ENCODE measurements at regions not wholly inside any gene's neighbourhood (a gene's known extent, or its start where the extent isn't known, plus 50 kb on each side); places are given as distances from the start of the nearest gene placed in this dataset.
"Not testable (repeated sequence)": the region's sequence is repeated elsewhere in the genome, so short reads cannot be mapped to it uniquely, and the experiment has no call there.

DNA sequence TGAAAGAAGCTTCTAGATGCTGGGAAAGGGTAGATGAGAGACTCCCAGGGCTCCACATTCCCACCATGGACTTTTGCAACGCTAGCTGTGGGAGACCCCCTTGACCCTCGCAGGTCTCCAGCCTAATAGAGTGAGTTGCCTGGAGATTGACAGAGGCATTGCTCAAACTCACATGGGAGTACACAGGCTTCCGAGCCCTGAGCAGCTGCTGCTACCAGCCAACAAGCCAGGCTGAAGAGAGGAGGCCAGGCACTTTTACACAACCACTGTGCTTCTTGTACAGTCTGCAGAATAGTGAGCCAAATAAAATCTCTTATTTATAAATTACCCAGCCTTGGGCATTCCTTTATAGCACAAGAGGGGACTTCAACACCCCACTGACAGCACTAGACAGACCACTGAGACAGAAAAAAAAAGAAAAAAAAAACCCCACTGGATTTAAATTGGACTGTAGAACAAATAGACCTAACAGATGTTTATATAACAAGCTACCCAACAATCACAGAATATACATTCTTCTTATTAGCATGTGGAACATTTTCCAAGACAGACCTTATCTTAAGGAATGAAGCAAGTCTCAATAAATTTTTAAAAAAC, 146.2 kb downstream of the ZFAND4 start:
- in situ Hi-C loops (cut with MboI; ENCODE audit: low sequenced_read_pairs) = loop anchor here (25.0 kb wide), 1 partner anchor 111 kb away; no protein-coding TSS in a partner anchor

DNA sequence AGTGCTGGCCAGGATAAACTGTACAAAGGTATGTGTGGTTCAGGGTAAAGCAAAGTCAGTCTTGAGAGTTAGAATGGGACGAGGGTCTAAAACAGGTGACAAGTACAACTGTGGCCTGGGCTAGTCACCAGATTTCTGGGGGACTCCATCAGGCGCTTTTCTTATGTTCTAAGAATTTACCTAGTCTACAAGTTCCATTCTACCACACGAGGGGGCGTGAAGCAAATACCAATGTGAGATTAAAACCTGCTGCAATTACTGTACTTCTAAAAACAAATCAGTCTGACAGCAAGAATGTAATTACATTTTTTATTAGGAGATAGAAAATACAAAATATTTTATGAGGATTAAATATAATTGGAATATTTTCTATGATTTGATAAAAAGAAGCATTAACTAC, 146.5 kb downstream of the ALOX5 start:
- in situ Hi-C loops (cut with MboI; ENCODE audit: low sequenced_read_pairs) = no loop called here

DNA sequence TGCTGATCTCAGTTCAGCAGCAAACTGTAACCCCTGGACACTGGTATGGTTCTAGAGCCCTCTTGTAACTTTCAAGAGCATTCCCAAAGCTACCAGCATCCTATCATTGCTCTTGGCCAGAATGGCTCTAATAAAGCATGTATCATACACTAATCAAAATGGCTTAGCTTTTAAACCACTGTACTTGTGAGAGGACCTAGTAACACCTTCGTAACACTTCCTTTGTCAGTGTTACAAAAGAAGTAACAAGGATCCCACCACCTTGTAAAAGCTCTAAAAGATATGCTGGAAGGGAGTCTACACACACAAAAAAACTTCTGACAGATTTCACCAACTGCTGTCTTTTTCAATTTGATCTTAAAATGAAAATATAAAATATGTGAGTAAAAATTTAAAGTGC, 144.7 kb downstream of the ALOX5 start:
- in situ Hi-C loops (cut with MboI; ENCODE audit: low sequenced_read_pairs) = no loop called here

DNA sequence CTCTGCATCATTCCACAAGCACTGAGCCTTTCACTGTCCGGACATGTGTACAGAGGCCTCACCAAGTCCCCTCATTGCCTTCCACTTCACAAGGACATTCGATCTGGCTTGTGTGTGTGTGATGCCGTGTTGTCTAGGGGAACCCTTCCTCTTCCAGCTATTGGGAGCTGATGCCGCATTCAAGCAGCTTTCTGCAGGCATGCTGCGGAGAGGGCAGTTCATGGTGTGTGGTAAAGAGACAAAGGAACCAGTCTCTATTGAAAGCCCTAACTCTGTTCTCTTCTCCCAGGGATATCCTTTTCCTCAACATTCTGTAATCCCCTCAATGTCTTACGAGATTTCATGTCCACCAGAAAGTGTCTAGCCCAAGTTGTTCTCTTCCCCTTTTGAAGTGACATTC, 141.6 kb downstream of the ALOX5 start:
- in situ Hi-C loops (cut with MboI; ENCODE audit: low sequenced_read_pairs) = no loop called here

DNA sequence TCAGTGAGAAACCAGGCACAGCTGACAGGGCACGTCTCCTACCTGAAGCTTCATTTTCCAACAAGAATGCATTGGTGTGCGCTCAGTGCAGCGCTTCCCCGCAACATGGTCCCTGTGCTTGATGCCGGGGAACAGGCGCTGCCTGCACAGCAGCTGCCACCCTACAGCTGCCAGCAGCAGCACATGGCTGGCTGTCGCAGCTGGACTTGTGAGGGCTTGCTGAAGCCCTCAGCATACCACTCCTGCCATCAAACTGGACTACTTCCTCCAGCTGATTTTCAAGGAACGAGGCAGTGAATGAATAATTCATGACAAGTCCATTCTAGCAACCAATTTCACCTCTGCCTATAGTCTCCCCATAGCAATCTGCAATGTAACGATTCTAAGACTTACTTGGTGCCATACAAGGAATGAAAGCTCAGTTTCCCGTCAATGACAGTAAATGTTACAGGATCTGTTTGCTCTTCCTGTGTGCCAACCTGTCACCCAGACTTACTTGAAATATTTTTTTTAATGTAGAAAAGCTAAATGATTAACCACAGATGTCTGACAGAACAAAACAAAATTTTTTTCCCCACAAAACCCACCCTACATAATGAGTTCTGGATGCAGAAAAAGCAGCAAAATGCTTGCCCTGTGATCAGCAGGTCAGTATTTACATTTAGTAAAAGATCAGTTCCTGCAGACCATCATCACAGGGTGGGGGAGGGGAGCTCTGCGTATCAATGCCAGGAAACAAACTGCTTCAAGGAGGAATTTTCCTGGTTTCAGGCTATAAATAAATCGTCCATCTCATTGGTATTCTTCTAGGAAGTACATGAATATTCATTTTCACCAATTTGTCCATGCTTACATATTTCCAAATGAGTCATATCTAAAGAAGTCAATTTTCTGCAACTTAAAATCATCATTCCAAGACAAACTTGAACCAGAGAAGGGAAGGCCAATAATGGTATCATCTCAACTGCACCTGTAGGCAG, 140.6 kb downstream of the ALOX5 start:
- in situ Hi-C loops (cut with MboI; ENCODE audit: low sequenced_read_pairs) = no loop called here

DNA sequence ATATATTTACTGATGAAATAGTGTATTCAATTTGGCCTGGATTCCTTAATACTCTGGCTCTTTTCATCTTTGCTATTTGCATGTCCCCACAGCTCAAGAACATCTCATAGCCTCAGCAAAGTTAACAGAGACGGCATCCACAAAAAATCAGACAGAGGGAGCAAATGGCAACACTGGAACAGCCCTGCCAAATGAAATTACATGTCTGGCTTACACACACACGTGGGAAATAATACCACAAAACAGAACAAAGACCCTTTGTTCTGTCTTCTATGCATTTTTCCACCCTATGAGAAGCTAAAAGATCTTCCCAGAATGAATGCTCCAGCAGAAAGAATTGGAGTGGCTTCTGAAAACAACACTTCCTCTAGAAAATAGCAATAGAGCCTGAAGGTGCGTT, 139.5 kb downstream of the ALOX5 start:
- in situ Hi-C loops (cut with MboI; ENCODE audit: low sequenced_read_pairs) = no loop called here

DNA sequence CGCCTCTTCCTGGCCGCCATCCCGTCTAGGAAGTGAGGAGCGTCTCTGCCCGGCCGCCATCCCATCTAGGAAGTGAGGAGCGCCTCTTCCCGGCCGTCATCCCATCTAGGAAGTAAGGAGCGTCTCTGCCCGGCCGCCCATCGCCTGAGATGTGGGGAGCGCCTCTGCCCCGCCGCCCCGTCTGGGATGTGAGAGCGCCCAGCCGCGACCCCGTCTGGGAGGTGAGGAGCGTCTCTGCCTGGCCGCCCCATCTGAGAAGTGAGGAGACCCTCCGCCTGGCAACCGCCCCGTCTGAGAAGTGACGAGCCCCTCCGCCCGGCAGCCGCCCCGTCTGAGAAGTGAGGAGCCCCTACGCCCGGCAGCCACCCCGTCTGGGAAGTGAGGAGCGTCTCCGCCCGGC, 137.9 kb downstream of the ALOX5 start:
- in situ Hi-C loops (cut with MboI; ENCODE audit: low sequenced_read_pairs) = not testable (repeated sequence)

DNA sequence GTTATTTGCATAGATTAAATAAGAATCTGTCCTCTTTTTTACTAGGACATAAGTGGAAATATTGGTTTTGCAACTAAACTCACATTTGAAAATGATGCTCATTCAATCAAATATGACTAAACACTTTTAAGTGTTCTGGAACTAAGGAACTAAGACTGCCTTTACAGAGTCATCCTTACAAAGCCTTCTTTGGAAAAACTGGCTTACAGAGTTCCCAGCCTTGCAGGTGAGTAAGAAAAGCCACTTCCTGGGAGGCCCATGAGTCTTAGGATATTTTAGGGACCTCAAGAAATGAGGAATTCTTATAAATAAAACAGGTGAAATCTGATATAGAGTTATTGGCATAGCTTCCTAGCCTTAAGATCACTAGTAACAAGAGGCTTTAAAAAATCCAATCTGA, 135.5 kb downstream of the ALOX5 start:
- in situ Hi-C loops (cut with MboI; ENCODE audit: low sequenced_read_pairs) = no loop called here

DNA sequence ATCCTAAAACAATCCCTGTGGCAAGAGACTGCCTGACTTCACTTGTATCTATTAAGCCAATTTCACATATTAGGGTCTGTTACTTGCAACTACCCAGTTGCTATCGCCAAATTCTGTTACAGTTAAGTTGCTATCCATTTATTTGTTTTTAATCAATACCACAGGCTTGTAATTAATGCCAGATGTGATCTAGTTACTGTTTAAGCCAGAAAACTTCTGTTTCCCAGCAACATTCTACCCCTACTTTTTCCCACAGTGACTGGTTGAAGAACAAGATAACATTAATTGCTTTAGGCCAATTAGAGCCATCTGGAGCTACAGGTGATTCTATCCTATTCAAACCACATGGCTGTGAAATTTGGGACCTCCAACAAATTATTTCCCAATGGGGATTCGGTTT, 131.3 kb downstream of the ALOX5 start:
- in situ Hi-C loops (cut with MboI; ENCODE audit: low sequenced_read_pairs) = no loop called here

DNA sequence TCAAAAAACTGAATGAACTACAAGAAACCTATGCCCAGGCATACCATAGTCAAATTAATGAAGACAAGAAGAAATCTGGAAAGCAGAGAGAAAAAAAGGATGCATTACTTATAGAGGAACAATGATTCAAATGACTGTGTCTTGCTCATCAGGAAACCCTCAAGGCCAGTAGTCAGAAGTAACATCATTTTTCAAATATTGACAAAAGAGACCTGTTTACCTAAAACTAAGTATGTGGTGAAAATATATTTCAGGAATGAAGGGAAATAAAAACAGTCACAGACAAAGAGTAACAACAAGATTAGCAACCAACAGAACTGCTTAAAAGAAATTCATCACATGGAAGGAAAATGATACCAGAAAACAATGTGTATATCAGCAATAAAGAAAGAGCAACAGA, 128.4 kb downstream of the ALOX5 start:
- in situ Hi-C loops (cut with MboI; ENCODE audit: low sequenced_read_pairs) = no loop called here

DNA sequence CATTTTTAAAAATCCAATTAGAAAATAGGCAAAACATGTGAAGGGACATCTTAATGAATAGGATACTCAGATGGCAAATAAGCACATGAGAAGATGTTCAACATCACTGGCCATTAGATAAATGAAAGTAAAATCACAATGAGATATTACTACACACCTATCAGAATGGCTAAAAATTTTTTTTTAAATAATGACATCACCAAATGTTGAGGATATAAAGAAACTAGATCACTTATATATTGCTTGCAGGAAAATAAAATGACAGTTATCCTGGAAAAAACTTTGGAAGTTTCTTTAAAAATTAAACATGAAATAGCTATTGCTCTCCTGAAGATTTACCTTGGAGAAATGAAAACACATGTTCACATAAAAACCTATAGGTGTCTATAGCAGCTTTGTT, 127.8 kb downstream of the ALOX5 start:
- in situ Hi-C loops (cut with MboI; ENCODE audit: low sequenced_read_pairs) = no loop called here

DNA sequence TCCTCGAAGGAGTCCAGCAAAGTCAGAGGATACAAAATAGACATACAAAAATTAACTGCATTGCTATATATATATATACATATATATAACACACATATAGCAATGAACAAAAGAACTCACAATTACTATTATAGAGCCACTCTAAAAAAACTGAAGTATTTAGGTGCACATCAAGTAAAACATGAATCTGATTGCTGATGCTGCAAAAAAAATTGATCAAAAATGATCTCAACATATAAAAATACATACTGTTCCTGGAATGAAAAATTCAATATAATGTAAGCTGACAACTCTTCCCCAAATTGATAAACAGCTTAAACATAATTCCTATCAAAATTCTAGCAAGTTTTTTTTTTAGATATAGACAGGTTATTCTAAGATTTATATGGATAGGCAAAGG, 126.8 kb downstream of the ALOX5 start:
- in situ Hi-C loops (cut with MboI; ENCODE audit: low sequenced_read_pairs) = no loop called here

DNA sequence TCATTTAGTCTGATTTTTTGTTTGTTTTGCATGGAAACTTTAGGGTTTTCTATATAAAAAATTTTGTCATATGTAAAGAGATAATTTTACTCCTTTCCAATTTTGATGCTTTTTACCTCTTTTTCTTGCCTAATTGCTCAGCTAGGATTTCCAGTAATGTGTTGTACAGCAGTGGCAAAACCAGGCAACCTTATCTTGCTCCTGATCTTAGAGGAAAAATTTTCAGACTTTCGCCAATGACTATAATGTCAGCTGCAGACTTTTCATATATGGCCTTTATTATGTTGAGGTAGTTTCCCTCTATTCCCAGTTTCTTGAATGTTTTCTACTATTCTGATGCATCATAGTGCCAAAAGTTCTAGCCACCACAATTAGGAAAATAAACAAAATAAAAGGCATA, 126.3 kb downstream of the ALOX5 start:
- in situ Hi-C loops (cut with MboI; ENCODE audit: low sequenced_read_pairs) = no loop called here

DNA sequence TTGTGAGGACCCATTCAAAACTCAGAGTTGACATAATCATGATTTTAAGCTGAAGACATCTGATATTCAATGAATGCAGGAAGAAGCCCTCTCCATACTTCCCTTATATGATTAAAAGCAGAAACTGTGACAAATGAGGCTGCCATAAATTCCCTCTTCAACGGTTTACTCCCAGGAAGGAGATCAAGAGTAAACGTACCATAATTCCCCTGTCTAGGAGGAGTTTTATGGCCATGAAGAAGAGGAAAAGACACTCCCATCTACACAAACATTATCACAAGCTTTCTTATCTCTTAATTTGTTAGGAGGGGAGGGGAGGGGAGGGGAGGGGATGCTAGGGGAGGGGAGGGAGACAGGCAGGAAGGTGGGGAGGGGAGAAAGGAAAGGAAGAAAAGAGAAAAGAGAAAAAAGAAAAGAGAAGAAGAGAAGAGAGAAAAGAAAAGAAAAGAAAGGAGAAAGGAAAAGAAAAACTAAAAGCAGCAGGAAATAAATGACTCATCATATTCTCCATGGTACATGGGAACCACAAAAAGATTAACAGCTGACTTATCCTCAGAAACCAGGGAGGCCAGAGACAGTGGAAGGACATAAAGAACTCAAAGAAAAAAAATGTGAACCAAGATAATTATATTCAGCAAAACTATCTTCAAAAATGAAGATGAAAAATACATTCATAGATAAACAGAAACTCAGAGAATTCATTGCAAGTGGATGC, 121.6 kb downstream of the ALOX5 start:
- in situ Hi-C loops (cut with MboI; ENCODE audit: low sequenced_read_pairs) = loop anchor here (25.0 kb wide), 1 partner anchor 167 kb away; the partner anchor contains the start of gene ZFAND4
